ENCODE measurements at regions not wholly inside any gene's neighbourhood (a gene's known extent, or its start where the extent isn't known, plus 50 kb on each side); places are given as distances from the start of the nearest gene placed in this dataset.

DNA sequence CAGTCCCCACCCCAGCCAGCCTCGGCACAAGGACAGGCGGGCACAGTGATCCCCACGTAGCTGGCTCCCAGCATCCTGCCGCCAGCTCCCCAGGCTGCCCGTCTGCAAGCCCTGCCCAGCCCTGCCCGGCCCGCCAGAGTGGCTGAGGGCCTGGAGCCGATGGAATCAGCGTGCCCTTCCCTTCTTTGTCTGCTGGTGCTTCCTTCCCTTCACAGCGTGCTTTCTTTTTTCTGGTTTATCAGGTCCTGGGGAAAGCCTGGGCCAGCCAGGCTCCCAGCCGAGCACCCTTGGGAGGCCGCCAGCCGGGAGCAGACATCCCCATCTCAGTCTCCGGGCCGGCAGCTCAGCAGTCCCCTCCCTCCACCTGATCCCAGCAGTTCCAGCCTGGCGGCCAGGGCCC lies 54.7 kb upstream of the SMAD6 start:
- intact Hi-C loops (cut with DNase I; ENCODE audit: low total_unique reads) = no loop called here
- Histone ChIP-seq H3K27ac (peak overlapping the region; percentile 8 to 13), H3K4me1 (peaks cover 27% of the 10 kb centered on the region), H3K9me3 (no peaks in the 10 kb centered on the region), H3K27me3 (no peaks in the 10 kb centered on the region), H3K4me3 (no peak overlapping the region), H3K36me3 (ENCODE audit: low read depth, missing control alignments) (no peaks in the 10 kb centered on the region)
- TF ChIP-seq, protein P1, sequence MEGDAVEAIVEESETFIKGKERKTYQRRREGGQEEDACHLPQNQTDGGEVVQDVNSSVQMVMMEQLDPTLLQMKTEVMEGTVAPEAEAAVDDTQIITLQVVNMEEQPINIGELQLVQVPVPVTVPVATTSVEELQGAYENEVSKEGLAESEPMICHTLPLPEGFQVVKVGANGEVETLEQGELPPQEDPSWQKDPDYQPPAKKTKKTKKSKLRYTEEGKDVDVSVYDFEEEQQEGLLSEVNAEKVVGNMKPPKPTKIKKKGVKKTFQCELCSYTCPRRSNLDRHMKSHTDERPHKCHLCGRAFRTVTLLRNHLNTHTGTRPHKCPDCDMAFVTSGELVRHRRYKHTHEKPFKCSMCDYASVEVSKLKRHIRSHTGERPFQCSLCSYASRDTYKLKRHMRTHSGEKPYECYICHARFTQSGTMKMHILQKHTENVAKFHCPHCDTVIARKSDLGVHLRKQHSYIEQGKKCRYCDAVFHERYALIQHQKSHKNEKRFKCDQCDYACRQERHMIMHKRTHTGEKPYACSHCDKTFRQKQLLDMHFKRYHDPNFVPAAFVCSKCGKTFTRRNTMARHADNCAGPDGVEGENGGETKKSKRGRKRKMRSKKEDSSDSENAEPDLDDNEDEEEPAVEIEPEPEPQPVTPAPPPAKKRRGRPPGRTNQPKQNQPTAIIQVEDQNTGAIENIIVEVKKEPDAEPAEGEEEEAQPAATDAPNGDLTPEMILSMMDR (IDR thresholded peaks at IDR 0.05) = no peak
- no peak for TF ChIP-seq POLR2A (IDR thresholded peaks at IDR 0.05)
- WGBS, 2 donors = 0 to 28% methylated on average over 3 to 16 of the region's 16 CpGs
- peak; percentile 53 for DNase-seq

DNA sequence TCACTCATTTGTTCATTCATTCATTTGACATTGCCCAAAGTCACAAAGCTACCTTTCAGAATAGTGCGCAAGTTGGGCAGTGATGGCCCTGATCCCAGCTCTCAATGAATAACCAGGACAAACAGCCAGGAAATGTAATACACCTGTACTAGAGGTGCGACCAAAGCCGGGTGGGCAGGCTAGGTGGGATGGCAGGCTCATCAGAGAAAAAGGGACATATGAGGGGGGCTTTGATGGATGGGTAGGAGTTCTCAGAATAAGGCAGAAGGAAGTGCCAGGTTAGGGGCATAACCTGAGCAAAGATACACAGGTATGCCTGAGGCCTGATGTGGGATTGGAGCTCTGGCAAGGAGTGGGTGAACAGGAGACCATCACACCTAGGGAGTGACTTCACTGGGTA lies 53.4 kb upstream of the SMAD6 start:
- no peak overlapping the region for H3K4me3 ChIP-seq
- intact Hi-C loops (cut with DNase I; ENCODE audit: low total_unique reads) = no loop called here
- no peaks in the 10 kb centered on the region for H3K36me3 ChIP-seq (ENCODE audit: low read depth, missing control alignments)
- H3K27me3 ChIP-seq = no peaks in the 10 kb centered on the region
- TF ChIP-seq POLR2A (IDR thresholded peaks at IDR 0.05) = no peak
- WGBS, 2 donors = 79 to 82% methylated on average over 3 of the region's 3 CpGs
- peaks cover 27% of the 10 kb centered on the region for H3K4me1 ChIP-seq
- no peak overlapping the region for H3K27ac ChIP-seq
- no peak for DNase-seq
- H3K9me3 ChIP-seq = no peaks in the 10 kb centered on the region

DNA sequence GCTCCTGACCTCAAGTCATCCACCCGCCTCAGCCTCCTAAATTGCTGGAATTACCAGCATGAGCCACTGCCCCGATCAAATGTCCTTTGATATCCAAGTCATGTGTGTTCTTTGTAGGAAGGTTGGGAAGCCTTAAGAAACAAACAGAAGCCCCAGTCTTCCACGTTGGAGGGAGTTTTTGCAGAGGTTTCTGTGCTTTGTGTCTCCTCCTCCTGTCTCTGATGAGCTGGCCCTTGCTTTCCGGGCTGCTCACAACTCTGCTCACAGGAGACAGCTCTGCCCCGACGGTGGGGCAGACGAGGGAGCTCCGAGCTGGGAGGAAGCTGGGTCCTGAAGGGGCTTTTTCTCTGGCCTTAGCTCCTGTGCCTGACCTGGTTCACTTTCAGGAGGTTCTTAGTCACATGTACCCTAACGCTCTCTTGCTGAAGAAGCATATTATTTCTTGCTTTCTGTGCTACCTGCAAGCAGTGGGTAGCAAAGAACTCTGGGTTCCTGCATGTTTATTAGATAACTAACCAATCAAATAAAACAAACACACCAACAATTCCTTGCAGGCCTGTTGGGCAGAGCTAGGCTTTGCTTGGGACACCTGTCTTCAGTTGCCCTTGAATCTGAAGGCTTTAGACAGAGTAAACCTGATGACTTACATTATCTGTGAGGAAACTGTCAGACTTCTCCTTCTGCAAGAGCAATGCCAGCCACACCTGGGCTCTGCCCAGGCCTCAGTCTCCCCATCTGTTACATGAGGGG lies 52.6 kb upstream of the SMAD6 start:
- intact Hi-C loops (cut with DNase I; ENCODE audit: low total_unique reads) = no loop called here
- H3K4me3 ChIP-seq = no peak overlapping the region
- no peaks in the 10 kb centered on the region for H3K9me3 ChIP-seq
- H3K36me3 ChIP-seq (ENCODE audit: low read depth, missing control alignments) = no peaks in the 10 kb centered on the region
- H3K27me3 ChIP-seq = no peaks in the 10 kb centered on the region
- DNase-seq = no peak
- H3K27ac ChIP-seq = no peak overlapping the region
- WGBS, 2 donors = 47 to 61% methylated on average over 9 of the region's 9 CpGs
- TF ChIP-seq POLR2A (IDR thresholded peaks at IDR 0.05) = no peak
- TF ChIP-seq, protein P1 (IDR thresholded peaks at IDR 0.05) = no peak
- H3K4me1 ChIP-seq = peaks cover 23% of the 10 kb centered on the region

DNA sequence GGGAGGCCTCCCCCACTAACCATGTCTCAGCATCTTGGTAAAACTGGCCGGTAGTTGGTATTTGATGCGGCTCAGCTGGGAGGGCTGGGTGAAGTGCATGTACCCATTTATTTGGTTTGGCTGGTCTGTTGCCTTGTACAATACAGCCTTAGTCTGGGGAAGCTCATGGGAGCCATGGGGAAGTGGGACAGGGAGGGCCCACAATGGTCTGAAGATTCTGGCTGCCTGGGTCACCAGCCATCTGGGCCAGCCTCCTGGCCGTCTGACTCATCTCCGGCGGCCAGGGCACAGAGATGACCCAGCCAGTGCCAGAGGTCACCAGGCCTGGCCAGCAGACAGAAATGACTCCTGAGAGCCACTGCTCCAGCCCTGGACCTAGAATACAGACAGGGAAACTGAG lies 51.6 kb upstream of the SMAD6 start:
- Histone ChIP-seq H3K4me1 (peaks cover 26% of the 10 kb centered on the region), H3K4me3 (no peak overlapping the region), H3K9me3 (no peaks in the 10 kb centered on the region), H3K27ac (no peak overlapping the region), H3K36me3 (ENCODE audit: low read depth, missing control alignments) (no peaks in the 10 kb centered on the region), H3K27me3 (no peaks in the 10 kb centered on the region)
- 53 to 61% methylated on average over 5 of the region's 5 CpGs for WGBS, 2 donors
- no peak for DNase-seq
- intact Hi-C loops (cut with DNase I; ENCODE audit: low total_unique reads) = no loop called here
- TF ChIP-seq, protein P1 (IDR thresholded peaks at IDR 0.05) = no peak
- no peak for TF ChIP-seq POLR2A (IDR thresholded peaks at IDR 0.05)

DNA sequence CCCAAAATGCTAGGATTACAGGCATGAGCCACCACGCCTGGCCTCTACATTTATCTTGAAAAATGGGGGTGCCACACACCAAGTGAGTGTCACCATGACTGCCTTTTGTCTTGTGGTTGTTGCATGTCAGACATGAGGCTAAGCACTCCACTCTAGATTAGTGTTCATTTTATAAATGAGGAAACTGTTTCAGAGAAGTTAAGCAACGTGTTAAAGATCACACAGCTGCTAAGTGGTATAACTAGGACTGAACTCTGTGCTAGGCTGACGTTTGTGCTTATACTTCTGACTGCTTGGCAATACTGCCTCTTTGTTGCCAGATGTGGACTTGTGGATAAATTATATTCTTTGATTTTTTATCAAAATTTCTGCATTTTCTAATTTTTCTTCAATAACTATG lies 50.8 kb upstream of the SMAD6 start:
- DNase-seq = no peak
- WGBS, 2 donors = 84 to 87% methylated on average over 3 of the region's 3 CpGs
- intact Hi-C loops (cut with DNase I; ENCODE audit: low total_unique reads) = no loop called here
- Histone ChIP-seq H3K4me3 (no peak overlapping the region), H3K27ac (no peak overlapping the region), H3K36me3 (ENCODE audit: low read depth, missing control alignments) (no peaks in the 10 kb centered on the region), H3K4me1 (peaks cover 25% of the 10 kb centered on the region), H3K9me3 (no peaks in the 10 kb centered on the region), H3K27me3 (no peaks in the 10 kb centered on the region)
- no peak for TF ChIP-seq POLR2A (IDR thresholded peaks at IDR 0.05)
- TF ChIP-seq, protein P1 (IDR thresholded peaks at IDR 0.05) = no peak

Data from testis (tissue), 2 donors.